K562 (cell line): ENCODE measurements at regions not wholly inside any gene's neighbourhood (a gene's known extent, or its start where the extent isn't known, plus 50 kb on each side); places are given as distances from the start of the nearest gene placed in this dataset.

Experiments used
- ATF3 ChIP-seq, 2 experiments: fragments of 450-650 bp in 1 of 2; sonication (generic) in 1 of 2; formaldehyde crosslinking in 1 of 2; IDR thresholded peaks in 1 of 2; conservative IDR thresholded peaks in 1 of 2; 2 replicates each; pipeline versions ENCODE4 v1.6.1 to v1.8.1; 2016 to 2023; ENCODE audit warnings: mild to moderate bottlenecking in 2 of 2, moderate library complexity in 2 of 2, inconsistent platforms in 1 of 2, missing genetic modification reagents in 1 of 2
- CTCF ChIP-seq, 3 experiments: IDR thresholded peaks in 2 of 3; conservative IDR thresholded peaks in 1 of 3; 2 replicates each; pipeline ENCODE4 v1.5.1; 2011 to 2012; ENCODE audit warnings: low read length in 3 of 3, mild to moderate bottlenecking in 3 of 3, control low read depth in 2 of 3, improper control_type of control experiment in 1 of 3, inconsistent platforms in 1 of 3, low read depth in 1 of 3, mixed read lengths in 1 of 3, moderate library complexity in 1 of 3; ENCODE audit not compliant: insufficient read depth in 2 of 3
- KDM5B ChIP-seq: fragments of 200-600 bp; sonication (generic); IDR thresholded peaks from 2 replicates; pipeline ENCODE4 v1.6.1; 2012; ENCODE audit warnings: low read depth, mild to moderate bottlenecking, moderate library complexity, low read length, control low read depth, inconsistent platforms; ENCODE audit not compliant: insufficient replicate concordance
- MXI1 ChIP-seq: IDR thresholded peaks from 2 replicates; pipeline ENCODE4 v1.6.1; 2011; ENCODE audit warnings: low read depth, mild to moderate bottlenecking, improper control_type of control experiment, low read length
- POLR2A ChIP-seq: fragments of 450-650 bp; conservative IDR thresholded peaks from 2 replicates; pipeline ENCODE4 v1.6.1; 2016
- SIN3A ChIP-seq, 2 experiments: fragments of 150-350 bp in 1 of 2; IDR thresholded peaks; 2 replicates each; pipeline ENCODE4 v1.6.1; 2011 to 2016; ENCODE audit warnings: borderline replicate concordance in 2 of 2, low read depth in 2 of 2, low read length in 2 of 2, mild to moderate bottlenecking in 2 of 2, moderate library complexity in 2 of 2; ENCODE audit not compliant: control insufficient read depth in 1 of 2
- TGIF2 ChIP-seq: sonication (generic); formaldehyde crosslinking; IDR thresholded peaks from 2 replicates; pipeline ENCODE4 v1.8.1; 2022; ENCODE audit warnings: mild to moderate bottlenecking, missing genetic modification reagents, moderate library complexity
- ZNF217 ChIP-seq: sonication (generic); formaldehyde crosslinking; IDR thresholded peaks from 2 replicates; pipeline ENCODE4 v1.8.0; 2022; ENCODE audit warnings: mild to moderate bottlenecking, missing genetic modification reagents
- ZNF830 ChIP-seq: fragments of 250-450 bp; sonication (Bioruptor Pico); IDR thresholded peaks from 2 replicates; pipeline ENCODE4 v1.5.0; 2021; ENCODE audit warnings: mild to moderate bottlenecking
- TF ChIP-seq, protein P1 (sequence below): fragments of 250-450 bp; sonication (Bioruptor Pico); IDR thresholded peaks from 2 replicates; pipeline ENCODE4 v1.5.0; 2022; ENCODE audit warnings: mild to moderate bottlenecking

DNA sequence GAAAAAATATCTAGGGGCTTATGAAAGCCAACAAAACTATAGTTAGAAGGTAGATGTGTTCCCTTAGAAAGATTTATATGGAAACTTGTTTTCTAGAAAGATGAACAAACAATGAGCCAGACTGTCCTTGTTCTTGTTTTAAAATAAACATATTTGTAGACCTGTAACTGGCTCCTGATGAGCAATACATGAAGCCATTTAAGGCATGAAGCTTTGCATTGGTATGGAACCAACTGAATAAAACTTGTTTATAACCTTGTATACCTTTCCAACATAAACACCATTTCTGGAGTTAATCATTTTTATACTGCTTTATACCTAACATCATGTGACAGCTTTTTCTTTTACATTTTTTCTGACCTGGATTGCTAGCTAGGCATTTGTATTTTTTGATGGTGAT lies 247.8 kb downstream of the PRL start:
- TF ChIP-seq KDM5B (no peak), CTCF (IDR thresholded peaks at IDR 0.05 in 2 of 3, conservative IDR thresholded peaks at IDR 0.05 in 1 of 3; ENCODE audit: insufficient read depth in 2 of 3, low read depth in 1 of 3, low read length in 3 of 3) (no peak), SIN3A (IDR thresholded peaks at IDR 0.05; ENCODE audit: borderline replicate concordance in 2 of 2, control insufficient read depth in 1 of 2, low read depth in 2 of 2, low read length in 2 of 2) (no peak), MXI1 (no peak), TGIF2 (CRISPR knock-in tag) (no peak), ZNF830 (no peak), POLR2A (no peak), ATF3 (IDR thresholded peaks at IDR 0.05) (no peak), ATF3 (CRISPR knock-in tag; conservative IDR thresholded peaks at IDR 0.05) (no peak), ZNF217 (CRISPR knock-in tag) (no peak)
- TF ChIP-seq, protein P1, sequence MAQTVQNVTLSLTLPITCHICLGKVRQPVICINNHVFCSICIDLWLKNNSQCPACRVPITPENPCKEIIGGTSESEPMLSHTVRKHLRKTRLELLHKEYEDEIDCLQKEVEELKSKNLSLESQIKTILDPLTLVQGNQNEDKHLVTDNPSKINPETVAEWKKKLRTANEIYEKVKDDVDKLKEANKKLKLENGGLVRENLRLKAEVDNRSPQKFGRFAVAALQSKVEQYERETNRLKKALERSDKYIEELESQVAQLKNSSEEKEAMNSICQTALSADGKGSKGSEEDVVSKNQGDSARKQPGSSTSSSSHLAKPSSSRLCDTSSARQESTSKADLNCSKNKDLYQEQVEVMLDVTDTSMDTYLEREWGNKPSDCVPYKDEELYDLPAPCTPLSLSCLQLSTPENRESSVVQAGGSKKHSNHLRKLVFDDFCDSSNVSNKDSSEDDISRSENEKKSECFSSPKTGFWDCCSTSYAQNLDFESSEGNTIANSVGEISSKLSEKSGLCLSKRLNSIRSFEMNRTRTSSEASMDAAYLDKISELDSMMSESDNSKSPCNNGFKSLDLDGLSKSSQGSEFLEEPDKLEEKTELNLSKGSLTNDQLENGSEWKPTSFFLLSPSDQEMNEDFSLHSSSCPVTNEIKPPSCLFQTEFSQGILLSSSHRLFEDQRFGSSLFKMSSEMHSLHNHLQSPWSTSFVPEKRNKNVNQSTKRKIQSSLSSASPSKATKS (CRISPR knock-in tag), result no peak
